Neural progenitor cell (in vitro differentiated cells): ENCODE measurements at regions not wholly inside any gene's neighbourhood (a gene's known extent, or its start where the extent isn't known, plus 50 kb on each side); places are given as distances from the start of the nearest gene placed in this dataset.

Experiments used
- DNase-seq: peaks from one replicate; pipeline ENCODE4 v3.0.0-alpha.2; 2016; ENCODE audit warnings: low spot score
- H2AFZ ChIP-seq: fragments of 200-600 bp; sonication (generic); replicated peaks from 2 replicates; pipeline ENCODE4 v1.6.1; 2016; ENCODE audit warnings: antibody characterized with exemption
- H3F3A ChIP-seq: fragments of 200-600 bp; sonication (generic); 2 replicates; pipeline ENCODE4 v1.6.1; 2016; ENCODE audit warnings: antibody characterized with exemption, low read depth
- H3K27ac ChIP-seq: fragments of 200-600 bp; sonication (generic); 2 replicates; pipeline ENCODE4 v1.5.1; 2016; ENCODE audit warnings: mild to moderate bottlenecking
- H3K27me3 ChIP-seq: fragments of 200-600 bp; sonication (generic); 2 replicates; pipeline ENCODE4 v1.6.1; 2016; ENCODE audit warnings: mild to moderate bottlenecking, moderate library complexity
- H3K36me3 ChIP-seq: fragments of 200-600 bp; sonication (generic); 2 replicates; pipeline ENCODE4 v1.5.1; 2016
- H3K4me1 ChIP-seq: fragments of 200-600 bp; sonication (generic); 2 replicates; pipeline ENCODE4 v1.6.1; 2016; ENCODE audit warnings: mixed run types
- H3K4me2 ChIP-seq: fragments of 200-600 bp; sonication (generic); 2 replicates; pipeline ENCODE4 v1.6.1; 2016
- H3K4me3 ChIP-seq: fragments of 200-600 bp; sonication (generic); 2 replicates; pipeline ENCODE4 v1.5.1; 2016
- H3K79me2 ChIP-seq: fragments of 200-600 bp; sonication (generic); 2 replicates; pipeline ENCODE4 v1.6.1; 2016; ENCODE audit warnings: low read depth
- H3K9ac ChIP-seq: fragments of 200-600 bp; sonication (generic); 2 replicates; pipeline ENCODE4 v1.6.1; 2016
- H3K9me3 ChIP-seq: fragments of 200-600 bp; sonication (generic); 2 replicates; pipeline ENCODE4 v1.5.1; 2016; ENCODE audit warnings: low read depth
- H4K20me1 ChIP-seq: fragments of 200-600 bp; sonication (generic); 2 replicates; pipeline ENCODE4 v1.6.1; 2016; ENCODE audit warnings: low read depth
- H3K27ac Mint-ChIP-seq: 3 replicates; pipeline ENCODE4 v1.8.0; 2021; ENCODE audit warnings: mixed read lengths
- H3K27me3 Mint-ChIP-seq: 2 replicates; pipeline ENCODE4 v1.8.0; 2022; ENCODE audit warnings: low read depth, mild to moderate bottlenecking, inconsistent platforms, moderate library complexity, mixed read lengths; ENCODE audit not compliant: insufficient read depth
- H3K36me3 Mint-ChIP-seq: 3 replicates; pipeline ENCODE4 v1.8.0; 2021; ENCODE audit warnings: mixed read lengths
- H3K4me1 Mint-ChIP-seq: 3 replicates; pipeline ENCODE4 v1.8.0; 2021; ENCODE audit warnings: mixed read lengths
- H3K4me3 Mint-ChIP-seq: 3 replicates; pipeline ENCODE4 v1.8.0; 2021; ENCODE audit warnings: mild to moderate bottlenecking, moderate library complexity, mixed read lengths
- H3K9me3 Mint-ChIP-seq: 3 replicates; pipeline ENCODE4 v1.8.0; 2020; ENCODE audit warnings: mixed read lengths
- EZH2 ChIP-seq: fragments of 200-600 bp; sonication (generic); IDR thresholded peaks from 2 replicates; pipeline ENCODE4 v1.6.1; 2017; ENCODE audit warnings: antibody characterized with exemption, mild to moderate bottlenecking, moderate library complexity
- EZH2phosphoT487 ChIP-seq: fragments of 200-600 bp; sonication (generic); IDR thresholded peaks from 2 replicates; pipeline ENCODE4 v1.6.1; 2017; ENCODE audit warnings: antibody characterized with exemption
- TF ChIP-seq, protein P1 (sequence below): fragments of 200-600 bp; sonication (generic); IDR thresholded peaks from 2 replicates; pipeline ENCODE4 v1.5.1; 2017; ENCODE audit warnings: antibody characterized with exemption, mild to moderate bottlenecking

DNA sequence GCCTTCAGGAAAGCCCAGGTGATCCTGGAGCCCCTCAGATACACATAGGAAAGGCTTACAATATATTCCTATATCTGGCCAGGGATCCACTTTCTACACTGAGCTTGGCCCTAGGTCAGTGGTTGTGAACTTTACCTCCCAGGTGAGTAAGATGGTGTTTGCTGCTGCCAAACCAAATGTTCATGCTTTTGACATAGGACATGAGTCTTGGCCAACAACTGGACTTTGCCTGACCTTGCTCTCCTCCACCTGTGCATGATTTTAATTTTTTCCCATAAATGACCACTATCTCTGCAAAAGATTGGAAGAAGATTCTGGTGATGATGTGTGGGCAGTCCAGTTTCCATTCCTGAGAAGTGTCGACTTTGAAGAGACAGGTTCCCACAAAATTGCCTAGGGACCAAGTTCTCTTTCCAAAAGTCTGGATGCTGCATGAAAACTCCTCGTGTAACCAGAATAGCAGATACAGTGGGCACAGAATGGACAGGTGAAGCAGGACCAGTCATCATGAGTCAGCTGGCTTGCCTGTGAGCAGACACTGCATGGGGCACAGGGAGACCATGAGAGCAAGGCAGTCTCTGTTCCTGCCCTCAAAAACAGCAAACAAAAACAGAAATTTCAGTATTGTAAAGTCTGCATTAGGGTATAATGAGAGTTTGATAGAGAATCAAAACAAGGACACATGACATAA, 226.4 kb upstream of the MON1B start:
- H3K9me3 Mint-ChIP-seq = no peaks in the 10 kb centered on the region

DNA sequence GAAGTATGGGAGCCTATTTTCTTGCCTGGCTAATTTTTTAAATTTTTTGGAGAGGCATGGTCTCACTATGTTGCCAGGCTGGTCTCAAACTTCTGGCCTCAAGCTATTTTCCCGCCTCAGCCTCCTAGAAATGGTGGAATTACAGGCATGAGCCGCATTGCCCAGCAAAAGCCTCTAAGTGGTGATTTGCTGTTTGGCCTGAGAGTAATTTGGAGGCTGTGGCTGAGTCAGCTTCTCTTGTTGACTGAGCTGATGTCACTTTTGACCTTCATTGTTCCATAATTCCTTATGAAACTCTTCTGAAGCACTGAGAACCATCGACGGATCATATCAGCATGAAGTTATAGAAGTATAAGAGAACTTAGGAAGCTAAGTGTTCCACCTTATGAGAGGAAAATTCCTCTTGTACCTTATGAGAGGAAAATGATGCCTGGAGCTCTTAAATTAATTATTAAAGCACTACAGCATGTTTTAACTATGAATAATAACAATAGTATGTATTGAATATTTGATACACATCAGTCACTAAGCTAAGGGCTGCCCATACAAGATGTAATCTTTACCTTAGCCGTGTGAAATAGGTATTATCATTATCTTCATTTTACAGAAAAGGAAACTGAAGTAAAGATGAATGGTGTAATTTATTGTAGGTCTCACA, 220.8 kb upstream of the MON1B start:
- no peak overlapping the region for H3K27ac Mint-ChIP-seq
- H3K27ac ChIP-seq = no peak overlapping the region
- peaks cover 12% of the 10 kb centered on the region for H3K4me1 ChIP-seq
- H3K27me3 Mint-ChIP-seq = peaks cover 3% of the 10 kb centered on the region
- H3K79me2 ChIP-seq = no peaks in the 10 kb centered on the region
- no peaks in the 10 kb centered on the region for H3K36me3 ChIP-seq
- no peak for DNase-seq
- TF ChIP-seq EZH2 (no peak), EZH2phosphoT487 (no peak)
- TF ChIP-seq, protein P1, sequence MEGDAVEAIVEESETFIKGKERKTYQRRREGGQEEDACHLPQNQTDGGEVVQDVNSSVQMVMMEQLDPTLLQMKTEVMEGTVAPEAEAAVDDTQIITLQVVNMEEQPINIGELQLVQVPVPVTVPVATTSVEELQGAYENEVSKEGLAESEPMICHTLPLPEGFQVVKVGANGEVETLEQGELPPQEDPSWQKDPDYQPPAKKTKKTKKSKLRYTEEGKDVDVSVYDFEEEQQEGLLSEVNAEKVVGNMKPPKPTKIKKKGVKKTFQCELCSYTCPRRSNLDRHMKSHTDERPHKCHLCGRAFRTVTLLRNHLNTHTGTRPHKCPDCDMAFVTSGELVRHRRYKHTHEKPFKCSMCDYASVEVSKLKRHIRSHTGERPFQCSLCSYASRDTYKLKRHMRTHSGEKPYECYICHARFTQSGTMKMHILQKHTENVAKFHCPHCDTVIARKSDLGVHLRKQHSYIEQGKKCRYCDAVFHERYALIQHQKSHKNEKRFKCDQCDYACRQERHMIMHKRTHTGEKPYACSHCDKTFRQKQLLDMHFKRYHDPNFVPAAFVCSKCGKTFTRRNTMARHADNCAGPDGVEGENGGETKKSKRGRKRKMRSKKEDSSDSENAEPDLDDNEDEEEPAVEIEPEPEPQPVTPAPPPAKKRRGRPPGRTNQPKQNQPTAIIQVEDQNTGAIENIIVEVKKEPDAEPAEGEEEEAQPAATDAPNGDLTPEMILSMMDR = no peak
- no peaks in the 10 kb centered on the region for H3K9me3 Mint-ChIP-seq
- no peaks in the 10 kb centered on the region for H3K9me3 ChIP-seq
- H2AFZ ChIP-seq = no peak overlapping the region
- H3K9ac ChIP-seq = no peak overlapping the region
- no peak overlapping the region for H3K4me3 ChIP-seq
- H4K20me1 ChIP-seq = no peaks in the 10 kb centered on the region
- H3K4me2 ChIP-seq = no peak overlapping the region
- H3K4me1 Mint-ChIP-seq = peaks cover 7% of the 10 kb centered on the region
- no peaks in the 10 kb centered on the region for H3K27me3 ChIP-seq
- no peak overlapping the region for H3K4me3 Mint-ChIP-seq
- H3F3A ChIP-seq = peaks cover 14% of the 10 kb centered on the region
- no peaks in the 10 kb centered on the region for H3K36me3 Mint-ChIP-seq

More for the DNA sequence above, 226.4 kb upstream of the MON1B start:
- H3K9ac ChIP-seq = no peak overlapping the region
- peaks cover 14% of the 10 kb centered on the region for H3F3A ChIP-seq
- H3K27ac Mint-ChIP-seq = no peak overlapping the region
- no peak overlapping the region for H2AFZ ChIP-seq
- H3K4me2 ChIP-seq = no peak overlapping the region
- no peaks in the 10 kb centered on the region for H3K27me3 ChIP-seq
- no peak overlapping the region for H3K4me3 Mint-ChIP-seq
- H3K9me3 ChIP-seq = no peaks in the 10 kb centered on the region
- no peaks in the 10 kb centered on the region for H3K36me3 ChIP-seq
- TF ChIP-seq EZH2 (no peak), EZH2phosphoT487 (no peak)
- TF ChIP-seq, protein P1 = no peak
- peaks cover 12% of the 10 kb centered on the region for H3K4me1 ChIP-seq
- H3K4me1 Mint-ChIP-seq = peaks cover 7% of the 10 kb centered on the region
- H3K79me2 ChIP-seq = no peaks in the 10 kb centered on the region
- H4K20me1 ChIP-seq = no peaks in the 10 kb centered on the region
- no peak overlapping the region for H3K4me3 ChIP-seq
- DNase-seq = no peak
- H3K36me3 Mint-ChIP-seq = no peaks in the 10 kb centered on the region
- no peak overlapping the region for H3K27ac ChIP-seq
- H3K27me3 Mint-ChIP-seq = no peaks in the 10 kb centered on the region

DNA sequence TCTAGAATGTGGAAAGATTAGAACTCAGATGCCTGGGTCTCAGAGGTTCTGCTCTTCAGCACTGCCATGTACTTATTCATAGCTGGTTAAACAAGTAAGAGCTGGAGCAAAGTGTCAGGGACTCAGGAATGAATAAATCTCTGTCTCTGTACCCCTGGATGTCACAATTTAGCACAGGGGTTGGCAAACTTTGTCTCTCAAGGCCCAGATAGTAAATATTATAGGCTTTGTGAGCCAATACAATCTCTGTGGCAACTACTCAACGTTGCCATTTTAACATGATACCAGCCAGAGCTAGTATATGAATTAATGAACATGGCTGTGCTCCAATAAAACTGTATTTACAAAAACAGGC, 220.3 kb upstream of the MON1B start:
- no peaks in the 10 kb centered on the region for H3K36me3 ChIP-seq

More for the DNA sequence above, 220.3 kb upstream of the MON1B start:
- no peak overlapping the region for H3K9ac ChIP-seq
- H3K27ac ChIP-seq = no peak overlapping the region
- DNase-seq = no peak
- no peak overlapping the region for H2AFZ ChIP-seq
- no peaks in the 10 kb centered on the region for H4K20me1 ChIP-seq
- peaks cover 14% of the 10 kb centered on the region for H3F3A ChIP-seq
- H3K79me2 ChIP-seq = no peaks in the 10 kb centered on the region
- TF ChIP-seq EZH2phosphoT487 = no peak
- TF ChIP-seq EZH2 = no peak
- TF ChIP-seq, protein P1 = no peak
- H3K27me3 ChIP-seq = no peaks in the 10 kb centered on the region
- Mint-ChIP-seq H3K4me3 (no peak overlapping the region), H3K9me3 (no peaks in the 10 kb centered on the region), H3K36me3 (no peaks in the 10 kb centered on the region), H3K27ac (no peak overlapping the region), H3K4me1 (peaks cover 7% of the 10 kb centered on the region), H3K27me3 (peaks cover 3% of the 10 kb centered on the region)
- H3K9me3 ChIP-seq = no peaks in the 10 kb centered on the region
- no peak overlapping the region for H3K4me3 ChIP-seq
- no peak overlapping the region for H3K4me2 ChIP-seq
- H3K4me1 ChIP-seq = peaks cover 12% of the 10 kb centered on the region
